ENCODE measurements at regions not wholly inside any gene's neighbourhood (a gene's known extent, or its start where the extent isn't known, plus 50 kb on each side); places are given as distances from the start of the nearest gene placed in this dataset.

DNA sequence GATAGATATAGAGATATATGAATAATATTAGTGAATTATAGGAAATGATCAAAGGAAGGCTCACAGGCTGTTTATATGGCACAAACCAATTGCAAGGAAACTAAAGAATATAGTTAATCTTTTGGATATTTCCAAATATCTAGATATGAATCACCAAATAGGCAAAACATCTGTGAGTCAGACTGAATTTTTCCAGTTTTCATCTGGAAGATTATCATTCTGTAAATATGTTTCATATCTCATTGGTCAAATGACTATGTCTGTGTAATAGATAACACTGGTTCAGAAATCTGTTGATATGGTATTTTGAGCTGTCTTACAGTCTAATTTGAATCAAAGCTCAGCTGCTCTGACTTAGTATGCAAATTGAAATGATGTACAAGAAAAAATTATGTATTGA, 303.6 kb downstream of the FAM133A start:
- H4K8ac ChIP-seq (ENCODE audit: extremely low read depth, insufficient read depth, low read length), result no peak overlapping the region
- H2BK20ac ChIP-seq (ENCODE audit: low read length), result no peak overlapping the region
- ChIA-PET CTCF (ENCODE audit: partially characterized antibody) (interaction anchor here (1.1 kb wide), 1 partner anchor 90 kb away, joined by 3 read pairs; no protein-coding TSS in a partner anchor), POLR2A (ENCODE audit: partially characterized antibody) (no interaction called here)
- no peaks in the 10 kb centered on the region for H3K27me3 ChIP-seq (replicated peaks in 1 of 4; ENCODE audit: control insufficient read depth in 3 of 4, extremely low read depth in 1 of 4, insufficient read depth in 3 of 4, low read length in 3 of 4)
- H3K4me2 ChIP-seq (ENCODE audit: insufficient read depth in 1 of 2, low read depth in 2 of 2, low read length in 2 of 2), result no peak overlapping the region
- no peak overlapping the region for H2BK12ac ChIP-seq (ENCODE audit: low read depth, low read length)
- H3K14ac ChIP-seq (ENCODE audit: insufficient read length), result no peak overlapping the region
- H2BK120ac ChIP-seq (replicated peaks; ENCODE audit: low read depth, low read length), result no peak overlapping the region
- no peak overlapping the region for H3K56ac ChIP-seq (replicated peaks; ENCODE audit: insufficient read length, low read depth, low read length)
- no peak overlapping the region for H3K4ac ChIP-seq (replicated peaks; ENCODE audit: insufficient read length, low read depth, low read length)
- H3K79me1 ChIP-seq (ENCODE audit: low read depth, low read length), result no peaks in the 10 kb centered on the region
- H2BK5ac ChIP-seq (ENCODE audit: low read depth, low read length), result no peak overlapping the region
- H3K36me3 ChIP-seq (ENCODE audit: control insufficient read depth in 2 of 4, insufficient read depth in 4 of 4, low read length in 3 of 4), result no peaks in the 10 kb centered on the region
- no peak overlapping the region for H4K91ac ChIP-seq (replicated peaks; ENCODE audit: insufficient read length, low read length)
- no peak overlapping the region for H2AK5ac ChIP-seq (ENCODE audit: low read depth, low read length)
- H2AFZ ChIP-seq (ENCODE audit: low read length), result no peak overlapping the region
- DNase-seq (ENCODE audit: low read depth in 1 of 2, low spot score in 2 of 2), result no peak
- H3K23me2 ChIP-seq (ENCODE audit: low read depth, low read length), result no peaks in the 10 kb centered on the region
- H3K23ac ChIP-seq (ENCODE audit: insufficient read length), result no peak overlapping the region
- no peak overlapping the region for H2BK15ac ChIP-seq (ENCODE audit: low read length)
- H3K27ac ChIP-seq (ENCODE audit: low read depth, low read length), result no peak overlapping the region
- H4K5ac ChIP-seq (ENCODE audit: insufficient read length, low read depth, low read length), result no peak overlapping the region
- H3K18ac ChIP-seq (ENCODE audit: extremely low read depth, low read length), result no peak overlapping the region
- H3K79me2 ChIP-seq (ENCODE audit: control insufficient read depth in 1 of 2, insufficient read depth in 2 of 2, low read length in 2 of 2), result no peaks in the 10 kb centered on the region
- FAIRE-seq, result no peak
- H4K20me1 ChIP-seq (replicated peaks in 1 of 2; ENCODE audit: control insufficient read depth in 1 of 2, insufficient read depth in 2 of 2, low read length in 2 of 2), result no peaks in the 10 kb centered on the region
- H3K9me3 ChIP-seq (ENCODE audit: insufficient read depth in 2 of 2, low read depth in 1 of 2, low read length in 1 of 2), result peaks cover 2 to 9% of the 10 kb centered on the region in 2 experiments; a peak in 2 of 4 replicates
- no peak overlapping the region for H3K4me3 ChIP-seq (ENCODE audit: extremely low read depth in 1 of 4, insufficient read depth in 2 of 4, low read depth in 3 of 4, low read length in 4 of 4)
- H3K9ac ChIP-seq (replicated peaks in 1 of 4; ENCODE audit: extremely low read depth in 1 of 4, low read depth in 3 of 4, low read length in 3 of 4), result no peak overlapping the region
- H3K4me1 ChIP-seq (replicated peaks in 1 of 4; ENCODE audit: control insufficient read depth in 3 of 4, insufficient read depth in 4 of 4, low read length in 3 of 4), result no peaks in the 10 kb centered on the region
- TF ChIP-seq USF2 (IDR thresholded peaks at IDR 0.05; ENCODE audit: low read length) (no peak), SP1 (IDR thresholded peaks at IDR 0.05; ENCODE audit: low read depth, low read length) (no peak), CHD1 (IDR thresholded peaks at IDR 0.05; ENCODE audit: low read depth, low read length) (no peak), BRCA1 (IDR thresholded peaks at IDR 0.05; ENCODE audit: low read depth, low read length) (no peak), KDM5A (IDR thresholded peaks at IDR 0.05; ENCODE audit: low read length) (no peak), EZH2 (IDR thresholded peaks at IDR 0.05; ENCODE audit: low read depth, low read length, severe bottlenecking) (no peak), CHD2 (IDR thresholded peaks at IDR 0.05; ENCODE audit: low read length) (no peak), BCL11A (IDR thresholded peaks at IDR 0.05; ENCODE audit: low read depth in 2 of 2, low read length in 2 of 2) (no peak), SIX5 (IDR thresholded peaks at IDR 0.05; ENCODE audit: low read depth, low read length) (no peak), SIN3A (conservative IDR thresholded peaks at IDR 0.05 in 1 of 2, IDR thresholded peaks at IDR 0.05 in 1 of 2; ENCODE audit: low read depth in 1 of 2, low read length in 2 of 2) (no peak), SUZ12 (IDR thresholded peaks at IDR 0.05; ENCODE audit: low read length) (no peak), E2F6 (IDR thresholded peaks at IDR 0.05) (no peak), SRF (IDR thresholded peaks at IDR 0.05; ENCODE audit: low read depth, low read length) (no peak)
- TF ChIP-seq, protein P1, sequence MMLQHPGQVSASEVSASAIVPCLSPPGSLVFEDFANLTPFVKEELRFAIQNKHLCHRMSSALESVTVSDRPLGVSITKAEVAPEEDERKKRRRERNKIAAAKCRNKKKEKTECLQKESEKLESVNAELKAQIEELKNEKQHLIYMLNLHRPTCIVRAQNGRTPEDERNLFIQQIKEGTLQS (IDR thresholded peaks at IDR 0.05; ENCODE audit: insufficient read depth, low read depth, low read length), result no peak
